ENCODE measurements at regions not wholly inside any gene's neighbourhood (a gene's known extent, or its start where the extent isn't known, plus 50 kb on each side); places are given as distances from the start of the nearest gene placed in this dataset.

DNA sequence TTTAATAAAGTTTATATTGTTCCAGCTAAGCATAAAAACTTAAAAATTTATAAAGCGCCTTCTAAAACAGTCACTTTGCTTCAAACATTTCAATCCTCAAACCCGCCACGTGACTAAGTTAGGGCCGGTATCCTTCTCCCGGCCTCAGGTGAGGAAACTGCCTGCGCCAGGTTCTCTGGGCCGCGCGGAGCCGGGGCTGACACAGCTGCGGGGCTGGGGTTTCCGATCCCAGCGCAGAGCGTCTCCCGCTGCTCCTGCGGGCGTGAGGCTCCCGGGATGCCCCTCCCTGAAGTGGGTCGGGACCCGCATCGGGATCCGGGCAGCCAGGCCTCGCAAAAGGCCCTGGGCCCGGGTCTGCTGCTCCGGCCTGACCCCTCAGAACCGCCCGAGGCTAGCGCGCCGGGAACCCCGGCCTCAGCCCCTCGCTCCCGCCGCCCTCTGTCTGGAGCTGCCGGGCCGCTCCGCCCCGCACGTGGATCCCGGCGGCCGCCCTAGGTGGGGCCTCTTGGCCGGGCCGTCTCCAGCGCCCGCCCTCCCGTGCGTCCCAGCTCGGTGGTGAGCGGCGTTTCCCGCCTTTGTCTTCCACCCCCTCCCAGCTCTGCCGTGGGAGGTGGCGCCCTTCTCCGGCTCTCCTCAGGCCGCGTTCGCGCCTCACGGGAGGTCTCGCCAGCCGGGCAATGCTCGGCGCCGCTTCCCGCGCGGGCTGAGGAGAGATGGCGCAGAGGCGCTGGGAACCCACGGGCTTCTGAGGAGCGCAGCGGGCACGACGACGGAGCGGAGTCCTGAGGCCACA, 267.9 kb downstream of the DLL1 start:
- DNase-seq (ENCODE audit: low read depth) = no peak
- in situ Hi-C loops (cut with HindIII; ENCODE audit: low sequenced_read_pairs) = no loop called here
- no peak overlapping the region for H3K4me3 ChIP-seq (ENCODE audit: low read depth, low read length)
- TF ChIP-seq, protein P1, sequence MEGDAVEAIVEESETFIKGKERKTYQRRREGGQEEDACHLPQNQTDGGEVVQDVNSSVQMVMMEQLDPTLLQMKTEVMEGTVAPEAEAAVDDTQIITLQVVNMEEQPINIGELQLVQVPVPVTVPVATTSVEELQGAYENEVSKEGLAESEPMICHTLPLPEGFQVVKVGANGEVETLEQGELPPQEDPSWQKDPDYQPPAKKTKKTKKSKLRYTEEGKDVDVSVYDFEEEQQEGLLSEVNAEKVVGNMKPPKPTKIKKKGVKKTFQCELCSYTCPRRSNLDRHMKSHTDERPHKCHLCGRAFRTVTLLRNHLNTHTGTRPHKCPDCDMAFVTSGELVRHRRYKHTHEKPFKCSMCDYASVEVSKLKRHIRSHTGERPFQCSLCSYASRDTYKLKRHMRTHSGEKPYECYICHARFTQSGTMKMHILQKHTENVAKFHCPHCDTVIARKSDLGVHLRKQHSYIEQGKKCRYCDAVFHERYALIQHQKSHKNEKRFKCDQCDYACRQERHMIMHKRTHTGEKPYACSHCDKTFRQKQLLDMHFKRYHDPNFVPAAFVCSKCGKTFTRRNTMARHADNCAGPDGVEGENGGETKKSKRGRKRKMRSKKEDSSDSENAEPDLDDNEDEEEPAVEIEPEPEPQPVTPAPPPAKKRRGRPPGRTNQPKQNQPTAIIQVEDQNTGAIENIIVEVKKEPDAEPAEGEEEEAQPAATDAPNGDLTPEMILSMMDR (IDR thresholded peaks at IDR 0.05; ENCODE audit: low read depth, low read length, missing control alignments) = no peak

DNA sequence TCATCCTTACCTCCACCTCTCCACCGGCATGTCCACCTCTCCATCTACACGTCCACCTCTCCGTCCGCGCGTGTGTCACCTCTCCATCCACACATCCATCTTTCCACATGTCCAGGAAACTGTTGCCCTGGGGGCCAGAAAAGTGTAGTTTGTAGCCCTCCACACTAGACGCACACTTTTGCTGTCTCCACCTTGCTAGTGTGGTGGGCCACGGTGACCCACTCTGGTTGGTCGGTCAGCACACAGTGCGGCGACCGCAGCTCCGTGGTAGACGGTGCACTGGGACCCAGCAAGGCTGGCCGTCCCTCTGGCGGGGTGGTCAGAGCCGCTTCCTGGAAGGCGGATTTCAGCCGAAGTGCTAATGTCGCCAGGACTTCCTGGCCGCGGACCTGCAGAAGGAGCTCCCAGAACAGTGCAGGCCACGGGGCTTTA, 268.6 kb downstream of the DLL1 start:
- no peak for DNase-seq (ENCODE audit: low read depth)
- in situ Hi-C loops (cut with HindIII; ENCODE audit: low sequenced_read_pairs) = no loop called here
- H3K4me3 ChIP-seq (ENCODE audit: low read depth, low read length) = no peak overlapping the region
- TF ChIP-seq, protein P1 (IDR thresholded peaks at IDR 0.05; ENCODE audit: low read depth, low read length, missing control alignments) = no peak

DNA sequence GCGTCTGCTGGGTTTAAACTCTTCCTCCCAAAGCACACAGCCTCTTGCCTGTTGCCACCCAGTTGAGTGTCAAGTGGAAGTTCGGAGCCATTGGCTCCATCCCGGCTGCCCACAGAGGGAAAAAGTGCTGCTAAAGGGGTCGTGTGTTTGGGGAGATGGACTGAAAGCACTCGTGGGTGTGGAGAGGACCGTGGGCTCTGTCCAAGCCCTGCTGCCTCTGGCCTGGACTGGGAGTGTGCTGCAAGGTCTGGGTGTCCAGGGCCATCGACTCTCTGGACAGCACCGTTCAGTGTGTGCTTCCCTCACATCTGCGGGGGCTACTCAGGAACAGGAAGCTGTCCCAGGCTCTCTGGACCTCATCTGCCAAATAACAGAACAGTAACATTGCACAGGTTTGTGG, 269.3 kb downstream of the DLL1 start:
- DNase-seq (ENCODE audit: low read depth) = no peak
- TF ChIP-seq, protein P1 (IDR thresholded peaks at IDR 0.05; ENCODE audit: low read depth, low read length, missing control alignments) = no peak
- in situ Hi-C loops (cut with HindIII; ENCODE audit: low sequenced_read_pairs) = no loop called here
- H3K4me3 ChIP-seq (ENCODE audit: low read depth, low read length) = no peak overlapping the region

DNA sequence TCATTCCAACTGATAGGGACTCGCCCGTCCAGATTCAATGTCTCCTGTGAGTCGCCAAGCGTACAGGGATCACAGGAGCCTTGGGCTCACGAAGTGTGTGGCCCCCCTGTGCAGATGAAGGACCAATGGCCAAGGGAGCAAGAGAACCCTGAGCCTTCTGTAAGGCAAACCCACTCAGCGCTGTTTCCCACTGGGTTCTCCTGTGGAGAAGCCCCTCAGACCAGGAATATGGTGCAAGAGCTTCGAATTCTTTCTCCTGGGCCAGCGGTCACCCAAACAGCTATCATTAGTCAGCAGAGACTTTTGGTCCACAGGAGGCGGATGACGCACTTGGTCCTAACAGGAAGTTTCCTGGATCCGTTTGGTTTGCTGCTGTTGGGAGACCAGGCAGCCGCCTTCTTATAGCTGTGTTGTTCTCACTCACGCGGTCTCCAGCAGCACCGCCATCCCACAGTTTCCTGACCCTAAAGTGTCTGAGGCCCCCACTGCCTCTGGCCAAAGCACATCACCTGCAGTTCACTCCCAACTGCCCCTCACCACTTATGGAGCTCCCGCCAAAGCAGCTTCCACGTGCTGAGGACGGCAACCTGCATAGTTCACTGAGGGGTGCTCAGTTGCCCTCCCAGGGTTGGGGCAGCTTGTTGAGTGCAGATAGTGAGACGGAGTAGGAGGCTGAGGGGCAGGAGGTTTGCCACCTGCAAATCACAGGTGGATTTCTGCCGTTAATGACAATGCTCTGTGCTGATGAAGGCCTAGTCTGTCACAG, 268.6 kb downstream of the ERMARD start:
- TF ChIP-seq, protein P1 (IDR thresholded peaks at IDR 0.05; ENCODE audit: low read depth, low read length, missing control alignments) = no peak
- in situ Hi-C loops (cut with HindIII; ENCODE audit: low sequenced_read_pairs) = no loop called here
- DNase-seq (ENCODE audit: low read depth) = no peak
- H3K4me3 ChIP-seq (ENCODE audit: low read depth, low read length) = no peak overlapping the region

DNA sequence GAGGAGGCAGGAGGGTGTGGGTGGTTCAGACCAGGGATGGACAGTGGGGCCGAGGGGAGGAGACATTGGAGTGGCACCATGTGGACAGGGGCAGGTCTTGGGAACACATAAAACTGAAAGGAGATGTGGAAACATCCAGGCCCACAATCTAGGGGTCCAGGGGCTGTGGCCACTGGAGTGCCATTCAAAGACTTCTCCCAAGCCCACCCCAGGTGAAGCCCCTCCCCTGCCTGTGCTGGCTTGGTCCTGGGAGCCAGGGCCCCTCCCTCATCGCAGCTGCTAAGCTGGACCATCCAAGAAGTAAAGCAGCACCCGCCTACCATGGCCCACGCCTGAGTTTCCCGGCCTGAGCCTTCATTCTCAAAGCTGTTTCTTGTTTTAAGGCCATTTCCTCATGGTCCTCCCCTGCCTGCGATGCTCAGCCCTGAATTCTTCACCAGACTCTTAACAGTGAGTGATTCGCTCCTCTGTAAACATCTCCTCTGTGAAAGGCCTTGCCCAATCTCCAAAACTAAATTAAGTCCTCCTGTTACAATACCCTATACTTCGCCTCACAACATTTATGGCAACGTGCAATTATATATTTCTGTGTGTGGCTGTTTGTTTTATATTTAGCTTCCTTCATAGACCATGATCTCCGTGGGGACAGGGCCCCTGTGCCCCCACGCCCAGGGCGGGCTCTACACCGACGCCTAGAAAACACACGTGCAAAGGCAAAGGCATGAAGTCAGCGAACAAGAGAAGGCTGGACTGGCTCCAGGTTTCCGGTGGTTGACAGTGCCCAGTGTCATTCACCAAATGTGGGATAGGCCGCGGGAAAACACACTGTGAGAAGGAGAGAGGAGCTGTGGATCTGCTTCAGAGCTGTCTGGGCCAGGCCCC, 267.8 kb downstream of the ERMARD start:
- DNase-seq (ENCODE audit: low read depth) = no peak
- no peak overlapping the region for H3K4me3 ChIP-seq (ENCODE audit: low read depth, low read length)
- in situ Hi-C loops (cut with HindIII; ENCODE audit: low sequenced_read_pairs) = no loop called here
- TF ChIP-seq, protein P1 (IDR thresholded peaks at IDR 0.05; ENCODE audit: low read depth, low read length, missing control alignments) = no peak

DNA sequence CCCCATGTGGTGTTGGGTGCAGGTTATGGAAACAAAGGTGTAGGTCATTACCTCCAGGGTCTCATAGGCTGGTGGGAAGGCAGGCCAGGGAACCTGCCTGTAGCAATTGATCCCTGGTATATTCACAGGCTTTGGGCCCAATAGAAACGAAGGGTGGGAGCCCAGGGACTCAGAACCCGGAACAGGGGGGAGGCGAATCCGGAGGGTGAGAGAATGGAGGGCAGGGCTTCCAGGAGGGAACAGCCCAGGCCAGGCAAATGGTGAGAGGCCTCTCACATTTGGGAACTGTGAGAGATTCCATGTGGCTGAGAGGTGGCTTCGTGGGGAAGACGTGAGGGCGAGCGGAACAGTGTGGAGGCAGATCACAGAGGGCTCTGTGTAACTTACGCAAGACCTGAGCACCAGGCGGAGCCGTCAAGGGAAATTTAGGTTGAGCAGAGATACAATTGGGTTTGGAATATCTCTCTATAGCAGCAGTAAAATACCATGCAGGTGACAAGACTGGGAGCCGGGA, 267.1 kb downstream of the ERMARD start:
- in situ Hi-C loops (cut with HindIII; ENCODE audit: low sequenced_read_pairs) = no loop called here
- TF ChIP-seq, protein P1 (IDR thresholded peaks at IDR 0.05; ENCODE audit: low read depth, low read length, missing control alignments) = no peak
- no peak for DNase-seq (ENCODE audit: low read depth)
- H3K4me3 ChIP-seq (ENCODE audit: low read depth, low read length) = no peak overlapping the region

Data from astrocyte of the cerebellum (primary cell).